HG03460 (cell line): ENCODE measurements at regions not wholly inside any gene's neighbourhood (a gene's known extent, or its start where the extent isn't known, plus 50 kb on each side); places are given as distances from the start of the nearest gene placed in this dataset.

ENCODE experiments used
- ATAC-seq: cut with Tn5 transposase; IDR thresholded peaks from one replicate; pipeline ENCODE4 v1.9.1; 2021; ENCODE audit not compliant: unreplicated experiment

DNA sequence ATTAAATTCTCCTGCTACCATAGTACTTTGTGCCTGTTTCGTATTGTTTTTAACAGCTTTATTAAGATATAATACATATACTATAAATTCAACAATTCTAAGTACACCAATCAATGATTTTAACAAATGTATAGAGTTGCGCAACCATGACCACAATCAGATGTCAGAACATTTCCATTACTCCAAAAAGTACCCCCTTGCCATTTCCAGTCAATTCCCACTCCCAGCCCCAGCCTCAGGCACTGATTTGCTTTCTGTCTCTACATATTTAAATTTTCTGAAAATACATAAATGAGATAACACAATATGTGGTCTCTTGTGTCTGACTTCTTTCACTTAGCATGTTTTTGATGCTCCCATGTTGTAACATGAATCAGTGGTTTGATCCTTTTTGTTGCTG, 193.9 kb downstream of the FIGN start:
- ATAC-seq, result no peak

DNA sequence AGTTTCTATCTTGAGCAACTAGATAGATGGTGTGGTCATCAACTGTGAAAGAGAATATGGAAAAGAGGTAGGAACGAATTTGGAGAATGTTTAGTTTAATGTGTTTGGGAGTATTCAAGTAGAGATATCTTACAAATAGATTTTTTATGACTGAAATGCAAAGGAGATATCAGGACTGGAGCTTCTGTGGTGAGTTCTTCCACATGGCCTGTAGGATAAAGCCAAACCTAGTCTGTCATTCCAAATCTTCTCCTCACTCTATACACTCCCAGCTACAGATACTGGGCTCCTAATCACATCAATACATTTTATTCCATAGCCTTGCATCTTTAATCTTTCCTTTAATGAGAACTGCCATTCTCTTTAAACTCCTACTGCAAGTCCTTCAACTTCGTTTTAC, 194.3 kb downstream of the FIGN start:
- no peak for ATAC-seq

DNA sequence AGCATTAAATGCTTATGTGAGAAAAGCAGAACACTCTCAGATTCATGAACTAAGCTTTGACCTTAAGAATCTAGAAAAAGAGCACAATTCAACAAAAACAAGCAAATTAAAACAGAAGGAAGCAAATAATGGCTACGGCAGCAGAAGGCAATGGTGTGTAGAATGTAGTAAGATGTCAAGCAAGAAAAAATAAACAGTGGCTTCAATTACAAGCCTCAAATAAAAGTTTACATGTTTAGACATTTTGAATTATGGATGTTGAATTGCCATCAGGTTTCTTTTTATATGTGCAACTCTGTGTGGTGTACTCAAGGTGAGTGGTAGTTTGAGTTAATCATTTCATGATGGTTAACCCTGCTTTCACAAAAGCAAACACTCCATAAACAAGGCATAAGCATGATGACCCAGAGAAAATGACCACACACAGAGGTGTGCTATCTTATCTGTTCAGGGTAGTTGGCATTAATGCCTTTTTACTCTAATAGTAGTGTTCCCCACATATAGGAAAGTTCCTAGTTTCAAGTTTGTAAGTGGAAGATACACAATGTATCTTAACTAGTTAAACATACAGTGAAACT, 207.1 kb downstream of the FIGN start:
- ATAC-seq, result no peak

DNA sequence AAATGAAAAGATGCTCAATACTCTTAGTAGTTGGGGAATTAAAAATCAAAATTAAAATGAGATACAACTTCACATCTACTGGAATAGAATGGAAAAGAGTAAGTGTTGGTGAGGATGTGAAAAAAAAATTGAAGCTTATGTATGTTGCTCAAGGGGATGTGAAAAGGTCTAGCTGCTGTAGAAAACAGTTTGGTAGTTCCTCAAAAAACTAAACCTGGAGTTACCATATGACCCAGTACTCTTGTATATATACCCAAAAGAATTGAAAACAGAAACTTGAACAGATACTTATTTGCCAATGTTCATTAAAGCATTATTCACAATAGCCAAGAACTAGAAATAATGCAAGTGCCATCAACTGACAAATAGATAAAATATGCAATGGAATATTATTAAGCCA, 208.4 kb downstream of the FIGN start:
- no peak for ATAC-seq

DNA sequence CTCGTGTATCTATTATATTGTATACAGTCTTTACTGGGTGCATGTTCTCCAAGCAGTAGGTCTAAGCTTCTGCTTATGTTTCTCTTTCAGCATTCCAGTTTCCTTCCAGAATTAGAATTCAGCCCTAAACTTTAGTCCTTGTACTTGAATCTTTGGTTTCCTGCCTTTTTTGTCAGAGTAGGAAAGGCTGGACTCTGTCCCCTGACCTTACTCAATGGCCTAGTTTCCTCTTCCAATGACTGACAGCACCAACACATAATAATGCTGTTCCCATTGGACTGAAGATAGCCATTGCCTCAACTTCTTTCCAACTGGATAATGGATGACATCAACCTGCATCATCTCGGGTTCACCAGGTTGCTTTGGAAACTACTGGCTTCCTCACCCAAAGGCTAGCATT, 217.0 kb downstream of the FIGN start:
- ATAC-seq, result no peak

DNA sequence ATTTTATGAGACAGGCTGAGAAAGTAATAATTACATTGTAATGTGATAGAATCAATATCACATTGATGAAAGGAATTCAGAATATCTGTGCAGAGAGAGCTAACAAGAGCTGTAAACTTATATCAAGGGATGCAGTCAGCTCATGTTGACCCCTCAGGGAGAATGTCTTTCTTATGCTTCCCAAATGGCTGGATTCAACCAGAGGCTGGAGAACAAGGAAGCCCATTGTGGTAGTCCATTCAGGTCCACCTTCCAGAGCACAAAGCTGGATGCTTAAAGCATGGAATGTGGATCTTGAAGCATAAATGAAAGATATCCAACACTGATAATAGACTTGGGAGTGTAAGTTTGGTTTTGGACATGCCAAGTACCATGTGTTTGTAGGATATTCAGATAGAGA, 220.0 kb downstream of the FIGN start:
- ATAC-seq, result no peak

DNA sequence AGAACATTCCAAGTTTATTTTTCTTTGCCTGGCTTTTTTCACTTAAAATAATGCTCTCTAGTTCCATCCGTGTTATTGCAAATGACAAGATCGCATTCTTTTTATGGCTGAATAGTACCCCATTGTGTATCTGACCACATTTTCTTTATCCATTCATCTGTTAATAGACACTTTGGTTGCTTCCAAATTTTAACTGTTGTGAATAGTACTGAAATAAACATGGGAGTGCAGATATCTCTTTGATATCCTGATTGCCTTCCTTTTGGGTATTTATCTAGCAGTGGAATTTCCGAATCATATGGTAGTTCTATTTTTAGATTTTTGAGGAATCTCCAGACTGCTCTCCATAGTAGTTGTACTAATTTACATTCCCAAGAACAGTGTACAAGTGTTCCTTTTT, 230.5 kb downstream of the FIGN start:
- no peak for ATAC-seq

DNA sequence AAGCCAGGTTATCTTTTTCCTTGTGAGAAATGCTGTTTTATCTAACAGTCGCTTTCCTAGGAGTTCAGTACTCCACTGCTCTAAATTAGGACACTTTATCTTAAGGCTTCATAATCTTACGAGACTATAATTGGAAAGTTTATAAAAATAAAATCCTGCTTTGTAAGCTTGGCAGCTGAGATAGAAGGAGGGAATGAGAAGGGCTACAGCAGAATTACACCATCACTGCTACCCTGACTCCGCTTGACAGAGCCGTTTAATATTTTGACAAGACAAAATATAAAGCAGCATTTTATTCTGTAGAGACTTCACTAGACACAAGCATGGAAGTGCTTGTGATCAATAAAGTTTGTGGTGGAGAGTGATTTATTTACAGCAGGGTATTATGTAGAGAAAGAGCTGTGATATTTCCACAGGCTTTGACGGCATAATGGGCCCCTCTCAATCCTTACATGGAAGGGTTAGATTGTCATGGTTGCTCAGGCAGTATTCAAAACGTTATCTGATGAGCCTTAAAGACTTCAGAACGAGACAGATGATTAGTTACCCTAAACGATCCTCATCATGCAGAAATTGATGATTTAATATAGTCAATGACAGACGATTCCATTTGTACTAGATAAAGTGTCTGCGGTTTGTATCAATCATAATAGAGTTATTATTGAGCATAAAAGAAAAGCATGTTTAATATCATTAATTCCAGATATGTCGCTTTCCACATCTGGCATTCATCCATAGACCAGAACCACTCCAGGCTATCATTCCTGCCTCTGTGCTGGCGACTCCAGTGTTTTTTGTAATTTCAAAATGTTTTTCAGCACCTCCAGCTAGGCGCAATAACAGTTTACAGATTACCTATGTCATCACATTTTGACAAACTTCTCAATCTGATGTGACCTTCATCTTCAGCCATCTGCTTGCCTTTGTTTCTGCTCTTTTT, 242.2 kb downstream of the FIGN start:
- no peak for ATAC-seq

DNA sequence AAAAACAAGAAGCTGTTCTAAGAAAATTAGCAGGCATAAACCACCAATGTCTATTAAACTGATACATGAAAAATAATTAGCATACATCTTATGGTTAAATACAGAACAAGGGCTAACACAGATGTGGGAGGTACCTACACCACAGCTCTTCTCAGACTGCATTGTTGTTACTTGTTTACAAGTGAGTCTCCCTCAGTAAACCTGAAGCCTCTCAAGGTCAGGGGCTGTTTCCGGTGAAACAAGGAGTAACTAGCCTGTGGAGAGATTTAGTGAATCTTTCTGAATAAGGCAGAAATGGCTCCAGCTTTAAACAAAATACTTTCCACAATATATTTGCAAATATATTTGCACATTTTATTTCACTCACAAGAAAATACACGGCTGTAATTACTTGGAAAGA, 244.0 kb downstream of the FIGN start:
- no peak for ATAC-seq

DNA sequence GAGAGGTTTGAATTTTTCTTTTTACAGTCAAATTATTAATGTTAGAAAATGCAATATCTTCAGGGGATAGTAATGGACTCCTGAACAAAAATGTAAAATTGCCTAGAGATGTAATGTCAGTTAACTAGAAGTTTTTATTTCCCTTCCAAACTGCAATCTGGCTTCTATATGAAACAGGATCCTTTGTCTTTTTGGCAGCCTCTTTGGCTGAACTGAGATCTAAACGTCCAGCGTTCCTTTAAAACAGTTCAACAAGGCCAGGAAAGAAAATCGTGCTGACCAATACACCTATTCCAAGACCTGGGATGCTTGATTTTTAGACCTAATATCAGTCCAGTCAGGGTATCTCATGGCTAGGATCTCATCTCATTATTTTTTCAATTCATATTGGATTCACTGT, 245.5 kb downstream of the FIGN start:
- ATAC-seq, result no peak

DNA sequence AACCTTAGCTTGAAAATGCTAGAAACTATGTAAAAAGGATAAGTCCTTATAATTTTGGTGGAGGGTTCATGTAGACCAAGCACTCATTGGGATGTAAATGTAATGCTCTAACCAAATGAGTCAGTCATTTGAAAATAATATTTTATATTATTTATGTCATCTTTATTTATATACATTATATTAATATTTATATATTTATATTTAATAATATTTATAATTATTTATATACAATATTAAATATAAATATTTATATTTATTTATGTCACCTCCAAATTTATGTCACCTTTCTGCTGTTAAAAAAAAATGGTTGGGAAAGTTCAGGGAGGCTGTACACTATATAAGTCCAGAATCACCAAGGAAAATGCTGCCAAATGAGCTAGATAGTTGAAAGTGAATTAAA, 254.3 kb downstream of the FIGN start:
- no peak for ATAC-seq

DNA sequence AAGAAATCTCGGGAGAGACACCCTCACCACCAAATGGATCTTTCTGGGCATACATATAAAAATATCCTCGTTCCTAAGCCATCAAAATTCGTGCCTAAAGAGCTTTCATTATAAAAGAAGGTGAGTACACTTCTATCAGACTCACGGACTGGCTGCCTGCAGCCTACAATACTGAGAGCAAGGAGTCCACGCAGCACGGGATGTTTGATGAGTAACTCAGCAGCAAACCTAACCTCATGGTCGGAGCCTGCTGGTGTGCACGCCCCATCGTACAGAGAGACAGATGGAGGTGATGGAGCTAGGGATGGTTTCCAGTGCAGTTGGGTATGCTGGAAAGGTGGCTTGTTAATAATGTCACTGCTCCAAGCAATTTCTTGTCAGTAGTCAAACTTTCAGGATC, 256.2 kb downstream of the FIGN start:
- no peak for ATAC-seq

DNA sequence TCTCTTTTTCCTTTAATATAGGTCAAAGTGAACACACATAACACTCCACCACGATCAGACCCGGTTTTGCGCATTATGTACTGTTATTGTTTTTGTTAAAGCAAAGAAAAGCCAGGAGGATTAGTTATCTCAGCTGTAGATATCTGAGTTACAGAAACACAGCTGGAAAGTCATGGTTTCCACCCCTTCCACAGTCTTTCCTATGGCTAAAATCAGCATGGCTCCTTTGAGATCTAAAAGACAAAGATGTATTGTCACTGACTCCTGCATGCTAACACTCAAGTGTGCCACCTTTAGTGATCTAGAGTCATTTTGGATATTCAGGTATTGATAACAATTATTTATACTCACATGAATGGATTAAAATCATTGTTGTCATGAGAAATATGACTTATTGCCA, 260.0 kb downstream of the FIGN start:
- no peak for ATAC-seq

DNA sequence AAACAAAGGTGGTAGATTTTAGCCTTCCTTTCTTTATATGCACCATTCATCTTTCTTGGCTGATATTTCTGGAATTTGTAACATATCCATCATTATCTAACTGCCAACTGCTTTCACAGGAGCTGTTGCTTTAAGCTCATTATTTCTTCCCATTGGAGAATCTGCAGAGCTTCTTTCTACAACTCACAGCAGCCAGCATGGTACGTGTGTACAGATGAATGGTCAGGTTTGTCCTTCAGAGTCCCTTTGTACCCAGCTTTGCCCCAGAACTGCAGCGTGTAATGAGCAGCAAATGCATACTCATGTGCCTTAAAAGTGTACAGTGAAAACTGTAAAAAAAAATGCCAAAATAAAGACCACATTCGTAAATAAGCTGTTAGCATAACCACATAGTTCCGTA, 260.9 kb downstream of the FIGN start:
- ATAC-seq, result no peak

DNA sequence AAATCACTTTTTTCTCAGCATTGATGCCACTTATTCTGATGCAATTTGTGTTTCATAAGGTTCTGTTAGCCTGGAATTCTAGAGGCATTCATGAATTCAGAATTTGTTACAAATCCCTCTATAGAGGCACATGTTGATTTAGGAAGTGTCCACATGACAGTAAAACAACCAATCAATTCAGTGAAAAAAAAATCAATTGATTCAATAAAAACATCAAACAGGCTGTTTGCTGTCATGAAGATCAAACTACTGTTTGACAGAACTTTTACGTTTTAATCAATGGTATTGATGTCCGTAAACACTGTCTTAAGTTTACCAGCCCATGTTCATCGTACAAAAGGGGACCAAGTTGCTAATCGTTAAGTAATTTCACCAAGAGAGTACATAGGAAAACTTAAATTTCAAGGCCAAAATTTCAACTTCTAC, 261.5 kb downstream of the FIGN start:
- ATAC-seq, result no peak

DNA sequence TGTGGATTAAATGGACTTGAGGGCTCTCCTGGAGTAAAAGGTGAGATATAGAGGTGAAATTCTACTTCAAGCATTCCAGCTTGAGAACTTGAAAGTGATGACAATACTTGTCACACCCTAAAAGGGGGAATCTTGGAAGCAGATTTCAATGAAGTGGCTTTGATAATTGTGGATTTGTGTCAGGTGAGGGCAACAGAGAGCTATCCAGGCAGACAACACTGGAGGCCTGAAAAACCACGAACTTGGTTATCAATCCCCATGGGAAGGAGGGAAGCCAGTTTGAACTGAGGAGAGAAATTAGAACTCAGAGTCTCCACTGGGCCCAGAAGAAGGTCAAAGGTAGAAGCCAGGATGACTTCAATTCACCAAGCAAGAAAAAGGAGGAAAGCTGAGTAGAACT, 263.9 kb downstream of the FIGN start:
- ATAC-seq, result no peak

DNA sequence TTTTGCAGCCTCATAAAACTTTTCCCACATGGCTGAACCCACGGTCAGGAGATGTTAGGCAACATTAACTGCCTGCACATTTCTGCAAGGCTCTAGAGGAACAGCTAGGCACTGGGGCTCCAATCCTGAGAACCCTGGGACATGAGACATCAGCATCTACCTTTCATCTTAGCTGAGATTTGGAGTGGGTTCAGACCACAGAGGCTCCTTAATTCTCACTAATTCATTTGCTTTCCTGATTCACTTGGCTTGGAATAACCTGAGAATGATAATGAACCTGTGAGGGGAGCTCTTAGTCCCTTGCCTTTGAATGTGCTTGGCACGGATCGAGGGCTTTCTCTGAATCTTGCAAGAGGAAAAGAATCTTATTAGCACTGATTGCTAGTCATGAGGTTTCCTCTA, 266.2 kb downstream of the FIGN start:
- ATAC-seq, result no peak

DNA sequence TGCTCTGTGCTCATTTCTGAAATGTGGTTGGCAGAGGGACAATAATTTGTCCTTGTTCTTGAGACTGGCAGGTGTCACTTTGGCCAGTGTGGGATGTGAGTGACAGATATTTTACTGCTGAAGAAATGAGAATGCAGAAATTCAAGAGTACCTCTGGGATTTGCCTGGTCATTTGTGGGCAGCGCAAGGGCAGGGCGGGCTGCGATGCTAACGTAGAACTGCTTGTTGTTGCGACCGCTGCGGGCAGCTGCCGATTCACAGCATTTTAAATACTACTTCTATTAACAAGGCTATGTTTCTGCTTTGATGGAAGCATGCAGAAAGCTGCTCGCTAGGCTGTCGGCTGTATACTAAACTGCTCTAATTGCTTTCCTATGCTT, 268.6 kb downstream of the FIGN start:
- no peak for ATAC-seq

DNA sequence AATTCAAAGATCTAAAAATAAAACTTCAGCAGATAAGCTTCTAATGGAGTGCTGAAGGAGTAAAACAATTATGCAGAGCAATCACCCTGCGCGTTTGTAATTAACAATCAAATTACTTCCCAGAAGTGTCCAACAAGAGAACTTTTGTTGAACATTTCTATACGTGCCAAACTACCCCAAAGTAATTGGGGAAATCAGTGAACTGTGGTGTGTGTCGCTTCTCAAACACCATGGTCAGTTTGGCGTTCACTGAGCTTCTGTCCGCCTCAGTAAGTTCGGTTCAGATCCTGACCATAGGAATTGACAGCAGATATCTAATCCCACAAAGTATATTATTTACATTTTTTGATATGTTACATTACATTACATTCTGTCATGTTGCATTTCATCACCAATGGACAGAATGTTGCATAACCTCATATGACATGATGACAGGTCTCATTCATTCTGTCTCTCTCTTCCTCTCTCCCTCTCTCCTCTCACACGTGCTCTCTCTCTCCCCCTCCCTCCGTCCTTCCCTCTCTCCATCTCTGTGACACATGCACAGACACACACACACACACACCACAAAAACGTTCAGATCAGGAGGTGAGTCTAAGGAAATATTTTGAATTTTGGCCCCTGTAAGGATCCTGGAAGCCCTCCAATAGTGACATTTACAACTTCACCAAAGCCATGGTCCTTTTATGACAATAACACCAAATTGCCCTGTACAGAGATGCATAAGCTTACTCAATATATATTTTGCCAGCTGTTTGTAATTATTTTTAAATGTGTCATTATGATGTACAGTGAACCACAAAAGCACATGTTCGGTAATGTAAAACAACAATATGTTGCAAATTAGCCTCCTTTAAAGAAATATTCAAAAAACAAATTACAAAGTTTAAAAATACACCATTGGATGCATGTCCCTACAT, 269.2 kb downstream of the FIGN start:
- ATAC-seq, result no peak

DNA sequence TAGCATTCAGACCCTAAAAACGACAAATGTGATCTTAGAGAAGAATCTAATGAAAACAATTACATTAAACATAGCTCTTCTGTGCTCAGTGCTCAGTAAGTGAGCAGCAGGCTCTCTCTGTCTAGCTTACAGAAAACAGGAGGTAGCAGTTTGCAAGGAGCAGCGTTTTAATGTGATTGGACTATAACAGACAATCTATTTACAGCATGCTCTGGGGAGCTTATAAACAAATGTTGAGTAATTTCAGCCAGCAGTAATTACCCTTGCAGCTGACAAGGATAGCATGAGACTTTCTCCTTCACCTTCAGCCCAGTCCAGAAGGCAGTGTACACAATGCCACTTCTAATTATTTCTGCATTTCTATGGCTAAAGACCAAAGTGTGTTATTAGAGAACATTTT, 270.4 kb downstream of the FIGN start:
- no peak for ATAC-seq

DNA sequence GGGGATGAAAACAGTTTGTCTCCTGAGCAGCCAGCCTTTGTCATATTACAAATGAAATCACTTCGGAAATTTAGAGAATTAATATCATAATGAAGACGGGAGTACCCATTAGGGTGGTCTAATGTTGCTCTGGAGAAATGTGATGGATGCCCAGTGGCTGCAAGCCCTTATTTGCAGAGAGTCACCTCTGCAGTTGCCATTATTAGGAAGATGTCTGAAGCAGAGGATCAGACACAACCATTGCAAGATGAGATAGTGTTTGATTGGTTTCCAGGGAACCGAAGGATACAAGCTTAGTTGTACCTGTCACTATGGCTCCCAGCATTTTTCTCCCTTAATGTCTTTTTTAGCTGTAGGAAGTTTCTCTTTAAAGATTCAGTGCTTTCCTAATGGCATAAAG, 272.4 kb downstream of the FIGN start:
- ATAC-seq, result no peak

DNA sequence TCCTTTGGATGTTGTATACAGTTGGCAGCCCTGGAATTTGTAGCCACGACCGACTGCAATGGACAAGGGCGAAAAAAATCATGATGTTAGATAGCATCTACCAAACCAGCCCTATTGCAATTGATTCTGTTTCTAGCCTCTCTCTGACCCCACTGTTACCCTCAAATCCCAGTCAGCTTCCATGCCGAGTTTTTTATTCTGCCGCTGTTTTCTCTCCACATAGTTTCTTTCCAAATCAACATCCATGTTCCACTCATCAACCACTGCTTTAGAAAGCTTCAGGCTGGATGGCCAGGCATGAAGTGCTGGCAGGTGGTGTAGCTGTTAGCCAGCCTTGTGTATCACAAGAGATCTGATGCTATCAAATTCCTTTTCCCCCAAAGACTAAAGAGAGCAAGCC, 272.8 kb downstream of the FIGN start:
- ATAC-seq, result no peak
